Karpas-422 (cell line): ENCODE measurements at regions not wholly inside any gene's neighbourhood (a gene's known extent, or its start where the extent isn't known, plus 50 kb on each side); places are given as distances from the start of the nearest gene placed in this dataset.

Experiments used
- DNase-seq: peaks from one replicate; pipeline ENCODE4 v3.0.0-alpha.2; 2015
- H2AFZ ChIP-seq: fragments of 200-600 bp; sonication (generic); 2 replicates; pipeline ENCODE4 v1.6.1; 2014; ENCODE audit warnings: antibody characterized with exemption, low read length, mixed read lengths
- H3K27ac ChIP-seq: fragments of 200-600 bp; sonication (generic); 2 replicates; pipeline ENCODE4 v1.5.1; 2014; ENCODE audit warnings: mild to moderate bottlenecking, low read length, moderate library complexity
- H3K27me3 ChIP-seq: fragments of 200-600 bp; sonication (generic); 2 replicates; pipeline ENCODE4 v1.6.1; 2014; ENCODE audit warnings: low read length, mixed read lengths
- H3K36me3 ChIP-seq: fragments of 200-600 bp; sonication (generic); 2 replicates; pipeline ENCODE4 v1.6.1; 2014; ENCODE audit warnings: low read length, mixed read lengths; ENCODE audit not compliant: insufficient read depth
- H3K4me1 ChIP-seq: fragments of 200-600 bp; sonication (generic); 2 replicates; pipeline ENCODE4 v1.6.1; 2014; ENCODE audit warnings: mild to moderate bottlenecking, low read length, mixed read lengths
- H3K4me2 ChIP-seq: fragments of 200-600 bp; sonication (generic); 2 replicates; pipeline ENCODE4 v1.6.1; 2014; ENCODE audit warnings: low read length, low read depth, mild to moderate bottlenecking; ENCODE audit not compliant: poor library complexity, severe bottlenecking
- H3K4me3 ChIP-seq: fragments of 200-600 bp; sonication (generic); 2 replicates; pipeline ENCODE4 v1.5.1; 2014; ENCODE audit warnings: mild to moderate bottlenecking, antibody characterized with exemption, low read length, mixed read lengths
- H3K79me2 ChIP-seq: fragments of 200-600 bp; sonication (generic); 2 replicates; pipeline ENCODE4 v1.6.1; 2014; ENCODE audit warnings: mild to moderate bottlenecking, low read length, mixed read lengths
- H3K9ac ChIP-seq: fragments of 200-600 bp; sonication (generic); 2 replicates; pipeline ENCODE4 v1.6.0; 2014; ENCODE audit warnings: low read length
- H3K9me2 ChIP-seq: fragments of 200-600 bp; sonication (generic), shearing (Covaris generic); replicated peaks from 2 replicates; pipeline ENCODE4 v1.6.0; 2014; ENCODE audit warnings: mild to moderate bottlenecking, low read length, moderate library complexity; ENCODE audit not compliant: insufficient read depth
- H3K9me3 ChIP-seq: fragments of 300-700, 200-600 bp; sonication (generic); 2 replicates; pipeline ENCODE4 v1.6.1; 2014; ENCODE audit warnings: low read length, mixed read lengths
- H4K20me1 ChIP-seq: fragments of 200-600 bp; sonication (generic); 2 replicates; pipeline ENCODE4 v1.6.1; 2014; ENCODE audit warnings: mild to moderate bottlenecking, antibody characterized with exemption, low read length, low read depth; ENCODE audit not compliant: insufficient read depth

DNA sequence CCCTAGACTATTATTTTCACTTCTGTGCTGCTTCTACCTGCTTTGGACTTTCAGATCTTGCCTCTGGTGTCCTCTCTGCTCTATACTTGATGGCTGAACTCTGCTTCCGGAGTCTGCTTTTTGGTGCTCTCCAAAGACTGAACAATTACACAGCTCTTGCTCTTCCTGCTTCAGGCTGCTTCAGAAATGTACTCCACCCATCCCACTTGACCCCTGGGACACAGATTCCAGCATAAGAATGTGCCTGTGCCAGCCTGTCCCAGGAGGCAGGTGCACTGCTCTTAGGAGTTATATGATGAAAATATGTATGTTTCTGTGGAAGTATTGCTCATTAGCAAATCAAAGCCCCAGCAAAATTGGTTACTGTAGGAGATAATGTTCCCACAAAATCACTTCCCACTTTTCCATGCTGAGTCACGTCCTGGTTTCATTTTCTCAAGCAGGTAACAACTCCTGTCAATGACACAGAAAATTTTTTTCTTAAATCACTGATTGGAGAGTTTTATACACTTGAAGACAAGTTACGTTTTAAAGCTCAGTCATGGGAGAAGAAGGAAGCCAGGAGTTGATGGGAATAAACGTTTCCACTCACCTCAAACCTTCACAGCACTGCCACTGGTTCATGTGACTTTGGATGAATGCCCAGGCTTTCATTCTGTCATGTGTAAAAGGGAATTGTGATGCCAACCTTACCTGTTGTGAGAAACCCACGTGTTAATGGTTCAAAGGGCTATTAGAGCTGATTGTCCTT is 239.4 kb upstream of the ZPLD1 start:
- no peak overlapping the region for H2AFZ ChIP-seq
- no peak overlapping the region for H3K9ac ChIP-seq
- no peak for DNase-seq
- H3K4me1 ChIP-seq, result no peaks in the 10 kb centered on the region
- no peaks in the 10 kb centered on the region for H4K20me1 ChIP-seq
- H3K36me3 ChIP-seq, result no peaks in the 10 kb centered on the region
- no peaks in the 10 kb centered on the region for H3K79me2 ChIP-seq
- H3K27ac ChIP-seq, result no peak overlapping the region
- H3K27me3 ChIP-seq, result no peaks in the 10 kb centered on the region
- H3K4me2 ChIP-seq, result no peak overlapping the region
- no peak overlapping the region for H3K4me3 ChIP-seq
- no peaks in the 10 kb centered on the region for H3K9me2 ChIP-seq
- H3K9me3 ChIP-seq, result no peaks in the 10 kb centered on the region

DNA sequence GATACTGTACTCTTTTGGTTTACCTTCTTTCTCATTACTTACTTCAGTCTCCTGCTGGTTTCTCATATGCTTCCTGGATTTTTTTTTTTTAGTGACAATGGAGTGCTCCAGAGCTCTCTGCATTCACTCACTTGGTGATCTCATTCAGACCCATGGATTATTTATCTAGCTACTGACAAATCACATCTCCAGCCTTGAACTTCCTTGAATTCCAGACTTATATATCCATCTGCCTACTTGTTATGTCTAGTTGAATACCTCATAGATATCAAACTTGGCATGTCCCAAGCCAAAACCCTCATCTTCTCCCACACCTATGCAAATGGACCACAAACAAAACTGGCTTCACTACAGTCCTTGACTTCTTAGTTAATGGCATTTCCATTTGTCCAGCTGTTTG is 234.7 kb upstream of the ZPLD1 start:
- Histone ChIP-seq H3K4me2 (no peak overlapping the region), H4K20me1 (no peaks in the 10 kb centered on the region), H3K4me3 (no peak overlapping the region), H3K27me3 (no peaks in the 10 kb centered on the region), H3K79me2 (no peaks in the 10 kb centered on the region), H2AFZ (no peak overlapping the region), H3K36me3 (no peaks in the 10 kb centered on the region), H3K27ac (no peak overlapping the region), H3K9me2 (no peaks in the 10 kb centered on the region), H3K9me3 (no peaks in the 10 kb centered on the region), H3K4me1 (no peaks in the 10 kb centered on the region), H3K9ac (no peak overlapping the region)
- DNase-seq, result no peak

DNA sequence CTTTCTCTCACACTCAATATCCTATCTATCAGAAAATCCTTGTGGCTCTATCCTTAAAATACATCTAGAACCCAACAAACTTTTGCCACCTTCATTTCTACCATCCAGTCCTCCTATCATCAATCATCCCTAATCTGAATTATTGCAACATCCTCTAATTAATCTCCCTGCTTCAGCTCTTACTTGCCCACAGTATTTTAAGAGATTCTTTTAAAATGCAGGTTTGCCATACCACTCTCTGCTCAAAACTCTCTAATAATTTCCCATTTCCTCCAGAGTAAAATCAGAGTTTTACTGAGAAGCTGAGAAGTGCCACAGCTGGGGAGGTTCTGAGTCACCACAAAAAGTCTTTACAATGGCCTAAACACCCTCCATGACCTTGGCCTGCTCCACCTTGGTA is 234.3 kb upstream of the ZPLD1 start:
- Histone ChIP-seq H3K4me3 (no peak overlapping the region), H4K20me1 (no peaks in the 10 kb centered on the region), H3K4me2 (no peak overlapping the region), H3K4me1 (no peaks in the 10 kb centered on the region), H3K9ac (no peak overlapping the region), H3K9me2 (no peaks in the 10 kb centered on the region), H2AFZ (no peak overlapping the region), H3K9me3 (no peaks in the 10 kb centered on the region), H3K27ac (no peak overlapping the region), H3K79me2 (no peaks in the 10 kb centered on the region), H3K36me3 (no peaks in the 10 kb centered on the region), H3K27me3 (no peaks in the 10 kb centered on the region)
- DNase-seq, result no peak

DNA sequence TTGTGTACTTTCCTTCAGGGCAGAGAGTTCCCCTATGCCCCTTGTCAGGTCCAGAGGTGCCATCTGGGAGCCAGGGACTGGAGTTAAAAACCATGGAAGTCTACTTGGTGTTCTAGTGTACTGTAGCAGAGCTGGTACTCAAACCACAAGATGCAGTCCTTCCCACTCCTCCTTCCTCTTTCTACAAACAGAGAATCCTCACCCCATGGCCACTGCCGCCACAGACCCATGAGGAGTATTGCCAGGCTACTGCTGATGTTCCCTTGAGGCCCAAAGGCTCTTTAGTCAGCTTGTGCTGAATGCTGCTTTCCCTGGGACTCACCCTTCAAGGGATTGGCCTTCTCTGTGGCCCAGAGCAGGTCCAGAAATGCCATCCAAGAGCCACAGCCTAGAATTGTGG is 229.2 kb upstream of the ZPLD1 start:
- Histone ChIP-seq H3K36me3 (no peaks in the 10 kb centered on the region), H3K4me1 (no peaks in the 10 kb centered on the region), H3K79me2 (no peaks in the 10 kb centered on the region), H3K27ac (no peak overlapping the region), H3K9ac (no peak overlapping the region), H3K4me2 (no peak overlapping the region), H3K27me3 (no peaks in the 10 kb centered on the region), H2AFZ (no peak overlapping the region), H3K9me3 (no peaks in the 10 kb centered on the region), H3K4me3 (no peak overlapping the region), H3K9me2 (no peaks in the 10 kb centered on the region), H4K20me1 (no peaks in the 10 kb centered on the region)
- no peak for DNase-seq

DNA sequence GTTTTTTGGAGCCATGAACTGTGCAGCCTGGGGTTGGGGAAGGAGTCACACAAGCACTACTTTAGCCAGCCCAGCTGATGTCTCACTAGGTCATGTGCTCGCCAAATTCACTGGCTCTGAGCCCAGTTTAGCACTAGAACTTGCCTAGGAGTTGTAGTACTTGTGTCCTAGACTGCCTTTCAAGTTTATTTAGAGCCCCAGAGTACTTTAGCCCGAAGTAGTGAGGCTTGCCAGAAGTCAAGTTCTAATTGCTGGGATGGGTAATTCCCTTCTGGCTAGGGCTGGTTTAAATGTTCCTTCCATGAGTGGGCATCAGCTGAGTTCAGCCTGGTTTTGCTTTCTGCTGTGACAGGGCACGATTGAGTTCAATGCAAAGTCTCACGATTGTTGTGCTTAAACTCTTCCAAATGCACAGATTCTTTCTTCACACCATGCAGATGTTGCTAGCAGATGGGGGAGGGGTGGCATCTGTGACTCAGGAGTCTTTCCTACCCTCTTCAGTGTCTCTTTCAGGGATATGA is 228.2 kb upstream of the ZPLD1 start:
- no peak for DNase-seq
- no peaks in the 10 kb centered on the region for H3K27me3 ChIP-seq
- no peaks in the 10 kb centered on the region for H3K79me2 ChIP-seq
- H3K4me2 ChIP-seq, result no peak overlapping the region
- no peaks in the 10 kb centered on the region for H3K9me3 ChIP-seq
- no peaks in the 10 kb centered on the region for H3K9me2 ChIP-seq
- no peak overlapping the region for H3K4me3 ChIP-seq
- no peak overlapping the region for H3K9ac ChIP-seq
- no peaks in the 10 kb centered on the region for H3K36me3 ChIP-seq
- H3K27ac ChIP-seq, result no peak overlapping the region
- H4K20me1 ChIP-seq, result no peaks in the 10 kb centered on the region
- H3K4me1 ChIP-seq, result no peaks in the 10 kb centered on the region
- no peak overlapping the region for H2AFZ ChIP-seq

DNA sequence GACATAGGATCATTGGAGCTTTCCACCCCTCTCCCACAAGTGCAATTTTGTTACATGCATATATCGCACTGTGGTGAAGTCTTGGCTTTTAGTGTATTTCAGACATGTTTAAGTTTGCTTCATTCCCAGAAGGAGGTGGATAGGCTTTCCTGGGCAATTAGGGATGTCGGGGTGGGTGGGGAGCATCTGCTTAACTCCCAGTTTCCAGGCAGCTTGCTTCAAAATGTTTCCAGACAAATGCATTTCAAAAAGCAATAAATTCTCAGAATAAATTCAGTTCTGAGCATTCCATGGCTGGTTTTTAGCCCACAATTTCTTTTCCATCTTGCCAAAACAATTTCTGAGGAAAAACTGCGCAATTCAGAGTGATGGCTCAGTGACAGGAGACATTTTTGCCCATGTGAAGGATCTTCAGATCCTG is 227.7 kb upstream of the ZPLD1 start:
- DNase-seq, result no peak
- no peaks in the 10 kb centered on the region for H4K20me1 ChIP-seq
- no peak overlapping the region for H3K4me2 ChIP-seq
- H3K9ac ChIP-seq, result no peak overlapping the region
- no peaks in the 10 kb centered on the region for H3K79me2 ChIP-seq
- H3K36me3 ChIP-seq, result no peaks in the 10 kb centered on the region
- H2AFZ ChIP-seq, result no peak overlapping the region
- H3K9me3 ChIP-seq, result no peaks in the 10 kb centered on the region
- no peaks in the 10 kb centered on the region for H3K9me2 ChIP-seq
- no peaks in the 10 kb centered on the region for H3K4me1 ChIP-seq
- no peak overlapping the region for H3K4me3 ChIP-seq
- H3K27ac ChIP-seq, result no peak overlapping the region
- H3K27me3 ChIP-seq, result no peaks in the 10 kb centered on the region

DNA sequence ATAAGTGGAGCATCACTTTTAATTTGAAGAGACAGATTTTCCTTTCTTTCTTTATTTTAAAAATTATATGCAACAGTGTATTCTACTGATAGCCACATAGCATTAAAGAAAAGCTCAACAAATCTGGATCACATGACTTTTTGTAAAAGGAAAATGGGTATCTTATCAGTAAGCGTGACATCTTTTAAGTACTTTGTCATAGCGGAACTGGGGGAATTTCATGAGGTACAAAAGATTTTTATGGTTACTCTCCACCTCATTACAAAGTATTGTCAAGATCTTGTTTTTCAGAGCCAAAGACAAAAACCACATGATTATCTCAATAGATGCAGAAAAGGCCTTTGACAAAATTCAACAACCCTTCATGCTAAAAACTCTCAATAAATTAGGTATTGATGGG is 219.6 kb upstream of the ZPLD1 start:
- no peaks in the 10 kb centered on the region for H3K27me3 ChIP-seq
- no peak overlapping the region for H3K27ac ChIP-seq
- no peak for DNase-seq
- no peak overlapping the region for H3K9ac ChIP-seq
- H3K79me2 ChIP-seq, result no peaks in the 10 kb centered on the region
- no peaks in the 10 kb centered on the region for H4K20me1 ChIP-seq
- H3K36me3 ChIP-seq, result no peaks in the 10 kb centered on the region
- no peaks in the 10 kb centered on the region for H3K4me1 ChIP-seq
- no peaks in the 10 kb centered on the region for H3K9me2 ChIP-seq
- H2AFZ ChIP-seq, result no peak overlapping the region
- no peak overlapping the region for H3K4me2 ChIP-seq
- H3K4me3 ChIP-seq, result no peak overlapping the region
- no peaks in the 10 kb centered on the region for H3K9me3 ChIP-seq

DNA sequence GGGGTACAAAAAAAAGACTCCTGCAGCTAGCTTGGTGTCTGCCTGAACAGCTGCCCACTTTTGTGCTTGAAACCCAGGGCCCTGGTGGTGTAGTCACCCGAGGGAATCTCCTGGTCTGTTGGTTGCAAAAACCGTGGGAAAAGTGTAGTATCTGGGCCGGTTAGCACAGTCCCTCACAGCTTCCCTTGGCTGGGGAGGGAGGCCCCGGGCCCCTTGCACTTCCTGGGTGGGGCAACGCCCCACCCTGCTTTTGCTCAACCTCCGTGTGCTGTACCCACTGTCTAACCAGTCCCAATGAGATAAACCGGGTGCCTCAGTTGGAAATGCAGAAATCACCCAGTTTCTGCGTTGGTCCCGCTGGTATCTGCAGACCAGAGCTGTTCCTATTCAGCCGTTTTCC is 211.7 kb upstream of the ZPLD1 start:
- H3K9me3 ChIP-seq, result no peaks in the 10 kb centered on the region
- H4K20me1 ChIP-seq, result no peaks in the 10 kb centered on the region
- no peak overlapping the region for H3K9ac ChIP-seq
- H3K79me2 ChIP-seq, result no peaks in the 10 kb centered on the region
- H3K27me3 ChIP-seq, result no peaks in the 10 kb centered on the region
- DNase-seq, result no peak
- no peak overlapping the region for H2AFZ ChIP-seq
- H3K4me3 ChIP-seq, result no peak overlapping the region
- H3K4me2 ChIP-seq, result no peak overlapping the region
- H3K9me2 ChIP-seq, result no peaks in the 10 kb centered on the region
- peaks cover 3% of the 10 kb centered on the region; the same call in 1 of the 2 replicates for H3K4me1 ChIP-seq
- no peaks in the 10 kb centered on the region for H3K36me3 ChIP-seq
- H3K27ac ChIP-seq, result no peak overlapping the region
